Right kidney (tissue), 1 donor: ENCODE measurements at regions not wholly inside any gene's neighbourhood (a gene's known extent, or its start where the extent isn't known, plus 50 kb on each side); places are given as distances from the start of the nearest gene placed in this dataset.
"Not testable (repeated sequence)": the region's sequence is repeated elsewhere in the genome, so short reads cannot be mapped to it uniquely, and the experiment has no call there.

ENCODE experiments used
- DNase-seq: peaks from one replicate; pipeline ENCODE4 v3.0.0-alpha.2; 2016

- no peak for DNase-seq
Measured at GRCh38 chr10:29748109-29748650, 113.4 kb upstream of the SVIL start.

DNA sequence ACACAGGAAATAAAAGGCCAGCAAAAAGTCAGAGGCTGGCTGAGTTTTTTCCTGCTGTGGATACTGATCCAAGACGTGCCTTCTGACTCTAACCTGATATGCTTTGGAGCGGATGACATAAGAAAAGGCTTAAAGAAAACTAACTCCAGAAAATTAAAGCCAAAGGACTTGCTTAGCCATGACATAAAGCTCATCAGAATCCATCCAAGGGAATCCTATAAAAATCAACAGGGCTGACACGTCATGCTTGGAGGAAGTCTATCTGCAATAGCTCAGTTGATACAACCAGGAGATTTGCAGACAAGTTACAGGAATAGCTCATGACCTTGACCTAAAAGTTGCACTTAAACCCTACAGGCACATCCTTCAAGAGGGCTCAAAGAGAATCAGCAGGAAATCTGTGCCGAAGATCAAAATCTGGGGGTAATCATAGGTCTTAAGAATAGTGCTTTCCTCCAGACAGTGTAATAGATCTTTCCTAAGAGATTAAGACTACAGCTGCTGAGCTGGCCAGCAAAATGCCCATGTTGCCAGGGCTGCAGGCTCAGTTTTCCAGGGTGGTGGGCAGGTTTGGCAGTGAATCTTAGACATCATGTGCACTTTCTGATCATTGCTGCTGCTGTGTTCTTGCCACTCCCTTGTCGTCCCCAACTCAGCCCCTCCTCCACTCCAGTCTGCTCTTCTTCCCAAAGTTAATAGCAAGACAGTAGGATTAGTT is 111.5 kb upstream of the SVIL start:
- DNase-seq: no peak

DNA sequence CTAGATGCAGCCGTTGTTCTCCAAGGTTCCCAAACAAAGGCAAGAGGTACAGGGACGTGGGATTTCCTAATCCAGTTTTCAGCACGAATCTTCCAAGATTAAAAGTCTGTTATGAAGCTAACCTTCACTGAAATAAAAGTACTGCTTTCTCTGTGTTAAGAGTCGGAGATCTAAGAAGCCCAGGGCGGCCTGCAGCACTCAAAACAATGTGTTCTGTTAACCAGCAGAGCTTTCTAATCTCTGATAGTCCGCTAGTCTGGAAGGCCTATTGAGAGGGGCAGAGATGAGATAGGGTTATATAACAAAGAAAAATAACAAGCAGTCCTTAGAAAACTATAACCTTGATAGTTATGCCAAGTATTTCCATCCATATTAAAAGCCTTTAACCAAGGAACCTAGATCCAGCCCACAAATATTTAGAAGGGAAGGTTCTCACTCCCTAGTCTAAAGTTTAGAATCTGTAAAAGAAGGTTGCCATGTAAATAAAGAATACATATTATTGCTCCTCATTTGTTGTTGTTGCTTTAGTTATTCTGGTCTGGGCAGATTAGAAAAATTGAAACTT is 106.3 kb upstream of the SVIL start:
- no peak for DNase-seq

DNA sequence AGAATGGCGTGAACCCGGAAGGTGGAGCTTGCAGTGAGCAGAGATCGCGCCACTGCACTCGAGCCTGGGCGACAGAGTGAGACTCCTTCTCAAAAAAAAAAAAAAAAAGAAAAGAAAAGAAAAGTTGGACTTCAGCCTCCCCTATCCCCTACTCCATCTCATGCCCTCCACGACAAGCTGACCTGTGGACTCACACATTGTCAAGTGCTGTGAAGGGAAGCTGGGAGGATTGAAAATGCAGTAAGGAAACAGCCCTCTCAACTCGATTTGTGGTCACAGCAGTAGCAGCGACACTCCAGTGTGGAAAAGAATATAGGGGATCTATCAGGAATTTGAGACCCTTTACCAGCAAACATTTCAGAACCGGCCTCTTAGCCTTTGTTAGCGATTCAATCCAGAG is 103.6 kb upstream of the SVIL start:
- DNase-seq: no peak

DNA sequence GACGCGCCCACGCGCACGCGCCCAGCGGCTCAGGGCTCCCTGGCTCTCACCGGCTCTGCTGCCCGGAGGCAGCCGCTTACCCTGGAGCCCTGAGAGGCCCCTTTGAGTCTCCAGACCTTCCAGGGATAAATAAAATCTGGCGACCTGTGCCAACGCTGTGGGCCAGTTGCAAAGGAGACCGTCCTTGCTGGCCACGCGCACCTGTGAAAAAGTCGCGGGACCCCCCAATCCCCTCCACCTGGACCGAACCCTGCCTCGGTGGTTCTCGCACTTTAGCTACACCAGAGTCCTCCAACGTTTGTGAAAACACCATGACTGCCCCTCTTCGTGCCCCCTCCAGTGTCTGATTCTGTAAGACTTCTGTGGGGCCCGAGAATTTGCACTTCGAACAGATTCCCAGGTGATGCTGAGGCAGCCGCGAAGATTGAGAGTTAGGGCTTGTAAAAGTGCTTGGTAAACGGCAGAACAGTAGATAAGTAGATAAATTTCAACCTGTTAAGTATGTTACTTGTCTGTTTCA is 102.4 kb upstream of the SVIL start:
- DNase-seq: peak; percentile 55

DNA sequence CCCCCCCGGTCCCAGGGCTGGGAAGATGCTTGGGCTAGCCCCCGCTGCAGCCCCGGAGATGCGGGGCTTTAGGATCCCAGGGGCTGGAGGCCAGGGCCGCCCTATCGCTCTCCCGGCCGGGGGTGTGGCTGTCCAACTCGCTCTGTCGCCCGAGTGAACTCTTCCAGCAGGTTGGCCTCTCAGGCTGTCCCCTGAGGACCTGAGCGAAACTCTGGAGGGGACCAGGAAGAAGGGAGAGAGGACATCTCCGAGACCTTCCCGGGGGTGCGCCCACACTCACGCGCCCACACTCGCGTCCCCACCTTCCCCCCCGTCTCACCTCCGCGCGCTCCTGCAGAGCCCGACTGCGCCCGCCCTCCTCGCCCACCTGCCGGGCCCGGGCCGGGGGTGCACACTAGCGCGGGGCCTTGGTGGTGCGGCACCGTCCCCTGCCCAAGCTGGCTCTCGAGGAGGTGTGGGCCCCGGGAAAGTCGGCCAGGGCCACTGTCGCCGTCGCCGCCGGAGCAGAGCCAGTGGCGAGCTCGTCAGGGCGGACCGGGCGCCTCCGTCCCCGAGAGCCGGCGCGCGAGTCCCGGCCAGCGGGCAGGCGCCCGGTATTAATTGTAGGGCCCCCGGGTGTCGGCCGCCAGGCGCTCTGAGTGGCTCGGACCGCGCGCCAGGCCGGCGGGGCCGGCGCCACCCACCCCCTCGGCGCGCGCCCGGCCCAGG is 101.7 kb upstream of the SVIL start:
- peak; percentile 88 for DNase-seq

DNA sequence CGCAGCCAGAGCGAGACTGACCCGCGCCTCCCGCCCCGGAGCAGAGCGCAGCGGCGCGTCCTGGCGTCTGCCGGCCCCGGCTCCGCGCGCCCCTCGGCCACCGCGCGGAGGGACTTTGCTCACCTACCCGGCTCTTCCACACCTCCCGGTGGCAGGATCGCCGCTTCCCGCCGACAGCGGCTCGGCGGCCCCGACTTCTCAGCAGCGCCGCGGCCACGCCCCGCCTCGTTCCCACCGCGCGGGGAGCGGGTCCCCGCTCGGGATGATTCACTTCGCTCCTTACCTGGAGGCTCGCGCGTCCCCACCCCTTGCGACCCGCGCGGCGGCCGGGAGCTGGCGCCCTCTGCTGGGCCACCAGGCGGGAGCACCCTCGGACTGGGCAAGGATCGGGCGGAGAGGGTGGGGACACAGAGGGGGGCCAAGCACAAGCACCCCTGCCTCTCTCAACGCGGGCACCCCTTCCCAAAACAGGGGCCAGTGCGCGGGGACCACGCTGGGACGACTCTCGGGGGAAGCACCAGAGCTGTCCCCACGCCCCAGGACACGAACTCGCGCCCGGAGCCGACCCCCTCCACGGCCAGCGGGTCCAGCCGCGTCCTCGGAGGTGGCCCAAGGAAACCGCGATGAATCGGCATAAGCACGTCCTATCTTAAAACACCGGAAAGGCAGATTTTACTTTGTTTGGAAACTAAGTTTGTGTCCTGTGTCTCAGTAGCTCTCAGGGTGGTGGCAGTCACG is 101.0 kb upstream of the SVIL start:
- DNase-seq: peak; percentile 98

DNA sequence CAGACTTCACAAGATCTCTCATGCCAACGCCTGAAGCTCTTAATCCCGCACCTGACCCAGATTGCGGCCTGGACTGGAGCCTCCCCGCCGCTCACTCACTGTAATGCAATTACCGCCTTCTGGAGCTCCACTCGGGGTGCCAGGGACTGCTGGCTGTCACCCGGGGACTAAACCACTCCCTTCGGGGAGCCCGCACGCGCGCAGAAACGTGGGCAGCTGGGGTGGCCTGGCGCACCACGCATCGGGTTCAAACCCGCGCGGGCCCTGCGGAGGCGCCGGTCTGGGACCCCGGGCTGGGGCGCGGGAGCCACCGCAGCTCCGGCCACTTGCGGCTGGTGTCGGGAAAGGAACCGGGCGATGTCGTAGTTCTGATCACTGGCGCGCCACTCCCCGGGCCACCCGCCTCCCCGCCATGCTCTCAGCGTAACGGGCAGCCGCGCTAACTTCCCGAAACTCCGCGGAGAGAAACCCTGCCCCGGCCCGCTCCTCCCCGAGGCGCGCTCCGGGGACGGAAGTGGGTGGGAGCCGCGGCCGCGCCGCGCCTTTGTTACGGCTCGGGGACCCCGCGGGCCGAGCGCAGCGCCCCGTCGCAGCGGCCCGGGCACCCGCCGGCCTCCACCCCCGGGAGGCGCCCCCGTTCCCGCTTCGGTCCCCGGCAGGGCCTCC is 100.3 kb upstream of the SVIL start:
- peak; percentile 84 for DNase-seq

DNA sequence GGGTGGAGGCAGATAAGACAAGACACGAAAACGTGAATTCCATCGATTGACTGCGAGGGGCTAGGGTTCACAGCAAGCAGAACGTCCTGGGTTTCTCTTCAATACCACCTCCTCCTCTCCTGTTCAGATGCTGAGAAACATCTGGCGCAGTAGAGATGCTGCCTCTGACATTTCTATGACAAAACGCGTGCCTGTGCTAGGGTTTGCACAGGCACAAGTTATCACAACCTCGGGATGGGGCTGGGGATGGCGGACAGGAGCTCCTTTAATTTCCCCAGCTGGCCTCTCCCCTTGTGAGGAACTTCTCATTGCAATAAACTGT is 99.8 kb upstream of the SVIL start:
- no peak for DNase-seq

GRCh38 chr10:29733323-29733722 is 98.6 kb upstream of the SVIL start:
- no peak for DNase-seq

GRCh38 chr10:29732918-29733317 is 98.1 kb upstream of the SVIL start:
- no peak for DNase-seq

GRCh38 chr10:29731760-29732159 is 97.0 kb upstream of the SVIL start:
- no peak for DNase-seq

DNA sequence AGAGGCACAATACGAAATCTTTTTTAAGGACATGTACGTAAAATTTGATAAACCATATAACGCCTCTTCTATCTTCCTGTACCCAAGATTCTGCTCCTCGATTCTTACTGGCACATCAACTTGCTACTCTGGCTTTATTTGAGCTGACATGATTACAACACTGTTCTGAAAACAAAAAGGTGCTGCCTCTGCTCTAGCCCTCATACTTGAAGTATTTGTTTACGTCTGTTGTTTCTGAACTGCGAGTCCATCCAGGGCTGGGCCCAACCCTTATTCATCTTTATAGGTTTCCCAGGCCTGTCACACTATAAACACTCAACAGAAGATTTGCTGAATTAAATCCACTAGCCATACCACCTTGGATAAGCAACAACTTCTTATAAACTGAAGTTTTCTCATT is 96.2 kb upstream of the SVIL start:
- DNase-seq: no peak

GRCh38 chr10:29730458-29730857 is 95.7 kb upstream of the SVIL start:
- no peak for DNase-seq

DNA sequence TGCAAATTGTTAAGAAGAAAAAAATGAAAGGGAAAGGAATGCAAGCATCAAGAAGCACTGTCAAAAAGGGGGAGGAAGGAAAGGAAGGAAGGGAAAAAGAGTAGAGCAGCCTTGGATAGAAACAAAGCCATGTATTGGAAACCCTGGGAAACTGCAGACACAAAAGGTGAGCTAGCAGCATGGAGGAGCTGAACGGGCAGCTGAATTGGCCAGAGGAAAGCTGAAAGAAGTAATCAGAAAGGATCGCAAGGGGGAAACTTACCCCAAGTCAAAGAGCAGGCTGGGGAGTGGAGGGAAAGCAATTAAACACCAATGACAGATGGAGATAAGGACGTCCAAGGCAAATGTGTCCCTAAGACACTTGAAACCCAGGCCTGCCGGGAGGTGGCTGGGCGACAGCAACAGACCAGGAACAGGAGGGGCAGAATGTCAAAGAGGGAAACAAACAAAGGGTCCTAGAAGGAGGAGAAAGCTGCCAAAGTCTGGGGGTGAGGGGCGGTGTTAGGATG is 93.8 kb upstream of the SVIL start:
- DNase-seq: no peak

DNA sequence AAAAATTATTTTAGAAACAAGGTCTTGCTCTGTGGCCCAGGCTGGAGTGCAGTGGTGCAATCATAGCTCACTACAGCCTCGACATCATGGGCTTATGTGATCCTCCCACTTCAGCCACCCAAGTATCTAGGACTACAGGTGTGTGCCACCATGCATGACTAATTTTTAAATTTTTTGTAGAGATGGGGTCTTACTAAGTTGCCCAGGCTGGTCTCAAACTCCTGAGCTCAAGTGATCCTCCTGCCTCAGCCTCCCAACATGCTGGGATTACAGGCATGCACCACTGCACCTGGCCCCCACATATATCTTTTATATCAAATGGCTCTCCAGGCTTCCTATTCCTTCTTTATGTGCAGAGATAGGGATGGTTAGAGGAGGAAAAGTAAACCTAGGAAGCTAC is 91.2 kb upstream of the SVIL start:
- DNase-seq: not testable (repeated sequence)

DNA sequence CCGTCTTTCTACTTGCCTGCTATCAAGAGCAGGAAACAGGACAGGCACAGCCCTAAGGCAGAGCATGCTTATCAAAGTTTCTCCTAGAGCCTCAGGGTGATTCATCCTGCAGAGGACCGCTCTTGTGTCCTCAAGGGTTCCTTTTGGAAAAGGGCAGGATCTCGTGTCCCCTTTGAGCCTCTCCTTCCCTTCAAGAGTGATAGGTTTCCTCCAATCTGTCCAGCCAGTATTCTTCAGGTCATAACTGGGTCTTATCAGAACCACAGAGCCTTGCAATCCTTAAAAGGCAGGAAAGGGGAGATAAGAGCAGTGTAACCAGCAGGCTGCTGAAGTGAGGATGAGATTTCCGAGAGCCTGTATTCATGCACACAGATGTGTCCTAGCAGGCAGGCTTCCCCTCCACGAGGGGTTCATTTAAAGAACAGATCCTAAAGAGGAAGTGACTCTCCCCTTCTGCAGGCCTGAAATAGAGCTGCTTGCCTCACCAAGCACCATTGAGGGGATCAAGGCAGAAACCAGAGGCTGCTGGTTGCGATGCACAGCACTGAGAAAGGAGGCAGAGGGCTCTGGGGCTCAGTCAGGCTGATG is 90.5 kb upstream of the SVIL start:
- no peak for DNase-seq

- no peak for DNase-seq
Measured at GRCh38 chr10:29723726-29724125, 89.0 kb upstream of the SVIL start.

DNA sequence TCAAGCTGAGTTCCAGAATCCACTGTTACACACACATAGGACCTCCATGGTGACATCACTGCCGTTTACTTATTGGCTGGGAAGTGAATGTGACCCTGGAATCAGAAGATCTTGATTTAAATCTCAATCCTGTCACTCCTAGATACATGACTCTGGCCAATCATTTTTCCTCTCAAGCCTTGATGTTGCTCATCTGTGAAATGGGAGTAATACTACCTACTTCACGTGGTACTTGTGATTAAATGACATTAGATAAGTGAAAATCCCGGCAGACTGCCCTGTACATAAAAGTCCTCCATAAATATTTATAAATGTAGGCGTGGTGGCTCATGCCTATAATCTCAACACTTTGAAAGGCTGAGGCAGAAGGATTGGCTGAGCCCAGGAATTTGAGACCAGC is 88.0 kb upstream of the SVIL start:
- DNase-seq: no peak

DNA sequence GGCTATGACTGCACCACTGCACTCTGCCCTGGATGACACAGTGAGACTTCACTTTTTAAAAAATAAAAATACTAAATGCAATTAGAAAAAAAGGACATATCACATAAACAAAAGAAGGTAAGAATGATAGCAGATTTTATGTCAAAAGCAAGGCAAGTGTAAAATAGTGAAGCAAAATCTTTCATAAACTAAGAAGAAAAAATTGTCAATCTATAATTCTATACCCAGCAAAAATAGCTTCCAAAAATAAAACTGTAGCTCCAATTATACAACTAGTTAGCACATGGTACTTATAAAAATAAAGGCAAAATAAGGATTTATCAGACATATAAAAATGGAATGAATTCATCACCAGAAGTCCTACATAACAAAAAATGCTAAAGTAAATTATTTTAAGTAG is 85.4 kb upstream of the SVIL start:
- DNase-seq: no peak

GRCh38 chr10:29719281-29719675 is 84.5 kb upstream of the SVIL start:
- no peak for DNase-seq

GRCh38 chr10:29715296-29715695 is 80.5 kb upstream of the SVIL start:
- DNase-seq: no peak
